Gastroesophageal sphincter (tissue), 4 donors: ENCODE measurements at regions not wholly inside any gene's neighbourhood (a gene's known extent, or its start where the extent isn't known, plus 50 kb on each side); places are given as distances from the start of the nearest gene placed in this dataset.

Experiments used
- ATAC-seq: fragments of 150-250 bp; one replicate; pipeline ENCODE4 v1.9.1; 2016; ENCODE audit warnings: mild to moderate bottlenecking, moderate library complexity
- H3K27ac ChIP-seq, 4 donors: fragments of 200-600 bp; sonication (generic) in 3 of 4; 1 replicate in 3 of 4; 2 replicates in 1 of 4; pipeline ENCODE4 v1.5.1; 2016 to 2019
- H3K27me3 ChIP-seq: fragments of 200-600 bp; sonication (generic); one replicate; pipeline ENCODE4 v1.5.1; 2019
- H3K36me3 ChIP-seq, 2 donors: fragments of 200-600 bp; sonication (generic); one replicate each; pipeline ENCODE4 v1.5.1; 2019; ENCODE audit warnings: control low read depth in 1 of 2
- H3K4me1 ChIP-seq, 3 donors: fragments of 200-600 bp; sonication (generic); 1 replicate in 2 of 3; 2 replicates in 1 of 3; pipeline ENCODE4 v1.5.1; 2016 to 2019; ENCODE audit warnings: control low read depth in 2 of 3
- H3K4me3 ChIP-seq, 2 donors: fragments of 200-600 bp; sonication (generic); one replicate each; pipeline ENCODE4 v1.5.1; 2019; ENCODE audit warnings: mild to moderate bottlenecking in 1 of 2, moderate library complexity in 1 of 2
- H3K9me3 ChIP-seq, 3 donors: fragments of 200-600 bp; sonication (generic); one replicate each; pipeline ENCODE4 v1.5.1; 2017 to 2019; ENCODE audit warnings: control low read depth in 2 of 3
- EP300 ChIP-seq: sonication (generic); formaldehyde crosslinking; IDR thresholded peaks from one replicate; pipeline ENCODE4 v1.6.1; 2017; ENCODE audit warnings: antibody characterized with exemption, mild to moderate bottlenecking
- POLR2A ChIP-seq, 2 donors: fragments of 450-650 bp; IDR thresholded peaks; one replicate each; pipeline ENCODE4 v1.6.1; 2017; ENCODE audit warnings: antibody characterized with exemption in 2 of 2, mild to moderate bottlenecking in 2 of 2, moderate library complexity in 1 of 2
- POLR2AphosphoS5 ChIP-seq: sonication (generic); formaldehyde crosslinking; IDR thresholded peaks from one replicate; pipeline ENCODE4 v1.6.1; 2017; ENCODE audit warnings: antibody characterized with exemption
- WGBS, 2 donors: methylation state at CpG; one replicate each; pipeline ENCODE4 v1.1.5; 2018; ENCODE audit warnings: low coverage in 1 of 2; 5-methylcytosine and 5-hydroxymethylcytosine counted together
- TF ChIP-seq, protein P1 (sequence below), 4 experiments: fragments of 200-600 bp in 2 of 4; fragments of 450-650 bp in 2 of 4; sonication (generic) in 1 of 4; IDR thresholded peaks; one replicate each; pipeline ENCODE4 v1.5.1; 2017 to 2019; ENCODE audit warnings: antibody characterized with exemption in 4 of 4, mild to moderate bottlenecking in 2 of 4, moderate library complexity in 2 of 4

DNA sequence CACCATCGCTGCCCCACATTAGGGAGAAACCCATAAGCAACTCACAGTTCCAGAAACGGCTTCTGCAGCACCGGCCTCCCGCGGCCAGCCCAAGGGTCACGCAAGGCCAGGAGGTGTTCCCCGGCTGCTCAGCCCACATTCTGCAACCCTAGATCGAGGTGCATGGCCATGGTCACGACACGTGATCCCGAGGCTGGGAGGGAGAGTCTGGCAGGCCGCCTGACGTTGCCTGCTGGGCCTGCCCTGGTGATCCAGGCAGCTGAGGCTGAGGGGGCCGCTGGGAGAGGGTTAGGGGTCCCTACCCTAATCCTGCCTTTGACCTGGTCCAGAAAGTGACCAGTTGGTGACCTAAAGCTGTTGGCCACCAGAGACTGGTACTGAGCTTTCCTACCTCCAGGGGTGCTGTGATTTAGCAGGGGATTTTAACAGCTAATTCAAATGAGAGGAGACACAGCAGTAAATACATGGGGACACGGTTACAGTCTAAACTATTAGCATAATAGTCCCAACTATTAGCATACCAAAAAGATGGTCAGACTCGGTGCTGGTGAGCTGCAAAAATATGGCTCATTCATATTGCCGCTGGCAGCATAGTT, 97.4 kb upstream of the CIBAR2 start:
- 42 to 69% methylated on average over 2 to 3 of the region's 17 CpGs for WGBS, 2 donors

DNA sequence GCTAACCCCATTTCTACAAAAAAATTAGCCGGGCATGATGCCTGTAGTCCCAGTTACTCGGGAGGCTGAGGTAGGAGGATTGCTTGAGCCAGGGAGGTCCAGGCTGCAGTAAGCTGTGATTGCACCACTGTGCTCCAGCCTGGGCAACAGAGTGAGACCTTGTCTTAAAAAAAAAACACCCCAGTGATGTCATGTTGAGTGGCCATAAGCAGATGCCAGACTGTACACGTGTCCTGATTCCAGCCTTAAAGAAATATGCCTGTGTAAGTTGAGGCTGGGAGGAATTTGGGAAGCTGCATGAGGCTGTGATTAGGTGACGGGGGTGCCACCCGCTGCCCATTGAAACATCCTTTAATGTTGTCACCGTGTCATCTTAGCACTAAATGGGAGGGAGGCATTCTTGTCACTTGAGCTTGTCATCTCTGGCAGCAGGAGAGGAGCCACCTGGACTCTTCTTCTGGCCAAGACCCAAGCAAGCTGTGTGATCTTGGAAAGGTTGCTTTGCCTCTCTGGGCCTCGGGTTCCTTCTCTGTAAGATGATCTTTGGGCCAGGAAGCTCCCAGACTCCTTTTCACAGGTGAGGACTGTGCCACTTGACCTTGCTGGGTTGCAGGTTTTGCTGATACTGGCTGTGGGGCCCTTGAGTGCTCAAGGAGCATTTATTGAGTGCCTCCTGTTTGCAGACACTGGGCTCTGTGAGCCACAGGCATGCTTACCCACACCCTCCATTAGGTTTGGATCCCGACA, 98.3 kb upstream of the CIBAR2 start:
- Histone ChIP-seq H3K27ac (peak overlapping the region in 2 of 4 donors; percentile 20 to 28), H3K4me3 (no peak overlapping the region), H3K4me1 (peaks cover 7 to 93% (median 30%) of the 10 kb centered on the region in 3 donors), H3K9me3 (no peaks in the 10 kb centered on the region), H3K36me3 (no peaks in the 10 kb centered on the region), H3K27me3 (no peaks in the 10 kb centered on the region)
- ATAC-seq = no peak
- TF ChIP-seq EP300 (no peak), POLR2A (IDR thresholded peaks at IDR 0.05) (no peak), POLR2AphosphoS5 (no peak)
- TF ChIP-seq, protein P1, sequence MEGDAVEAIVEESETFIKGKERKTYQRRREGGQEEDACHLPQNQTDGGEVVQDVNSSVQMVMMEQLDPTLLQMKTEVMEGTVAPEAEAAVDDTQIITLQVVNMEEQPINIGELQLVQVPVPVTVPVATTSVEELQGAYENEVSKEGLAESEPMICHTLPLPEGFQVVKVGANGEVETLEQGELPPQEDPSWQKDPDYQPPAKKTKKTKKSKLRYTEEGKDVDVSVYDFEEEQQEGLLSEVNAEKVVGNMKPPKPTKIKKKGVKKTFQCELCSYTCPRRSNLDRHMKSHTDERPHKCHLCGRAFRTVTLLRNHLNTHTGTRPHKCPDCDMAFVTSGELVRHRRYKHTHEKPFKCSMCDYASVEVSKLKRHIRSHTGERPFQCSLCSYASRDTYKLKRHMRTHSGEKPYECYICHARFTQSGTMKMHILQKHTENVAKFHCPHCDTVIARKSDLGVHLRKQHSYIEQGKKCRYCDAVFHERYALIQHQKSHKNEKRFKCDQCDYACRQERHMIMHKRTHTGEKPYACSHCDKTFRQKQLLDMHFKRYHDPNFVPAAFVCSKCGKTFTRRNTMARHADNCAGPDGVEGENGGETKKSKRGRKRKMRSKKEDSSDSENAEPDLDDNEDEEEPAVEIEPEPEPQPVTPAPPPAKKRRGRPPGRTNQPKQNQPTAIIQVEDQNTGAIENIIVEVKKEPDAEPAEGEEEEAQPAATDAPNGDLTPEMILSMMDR (IDR thresholded peaks at IDR 0.05) = no peak
- WGBS, 2 donors = 80 to 100% methylated on average over 1 to 4 of the region's 8 CpGs

More for the DNA sequence above, 97.4 kb upstream of the CIBAR2 start:
- no peak for ATAC-seq
- TF ChIP-seq POLR2AphosphoS5 = no peak
- TF ChIP-seq, protein P1 (IDR thresholded peaks at IDR 0.05) = no peak
- TF ChIP-seq EP300 = no peak
- TF ChIP-seq POLR2A (IDR thresholded peaks at IDR 0.05) = no peak
- H3K9me3 ChIP-seq = no peaks in the 10 kb centered on the region
- H3K27ac ChIP-seq = peak overlapping the region in 1 of 4 donors; percentile 20
- H3K4me1 ChIP-seq = peaks cover 7 to 100% (median 31%) of the 10 kb centered on the region in 3 donors
- no peak overlapping the region for H3K4me3 ChIP-seq
- no peaks in the 10 kb centered on the region for H3K36me3 ChIP-seq
- no peaks in the 10 kb centered on the region for H3K27me3 ChIP-seq

DNA sequence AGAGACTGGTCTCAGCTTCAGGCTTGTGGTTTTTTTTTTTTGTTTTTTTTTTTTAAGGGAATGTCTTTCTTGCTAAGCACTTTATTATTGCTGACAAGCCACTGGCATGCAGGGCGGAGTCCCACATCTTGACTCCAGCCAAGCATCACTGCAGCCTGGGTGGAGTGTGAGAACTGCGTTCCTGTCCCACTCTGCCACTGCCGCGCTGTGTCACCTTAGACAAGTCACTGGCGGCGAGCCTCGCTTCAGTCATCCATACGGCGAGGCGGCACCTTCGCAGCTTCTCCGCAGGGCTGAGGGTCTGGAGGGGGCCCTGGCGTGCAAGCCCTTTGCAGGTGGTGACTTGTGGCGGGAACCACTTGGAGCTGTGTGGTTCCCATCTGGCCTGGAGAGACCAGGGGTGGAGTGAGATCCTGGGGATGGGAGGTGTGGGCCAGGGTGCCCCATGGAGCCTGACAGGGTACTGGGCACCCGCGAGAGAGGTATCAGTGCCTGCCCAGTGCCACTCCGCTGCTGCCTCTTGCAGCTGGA, 99.1 kb upstream of the CIBAR2 start:
- peak overlapping the region in 1 of 4 donors; percentile 52 for H3K27ac ChIP-seq
- no peaks in the 10 kb centered on the region for H3K27me3 ChIP-seq
- no peak for TF ChIP-seq POLR2AphosphoS5
- TF ChIP-seq POLR2A (IDR thresholded peaks at IDR 0.05) = no peak
- no peak for TF ChIP-seq EP300
- TF ChIP-seq, protein P1 (IDR thresholded peaks at IDR 0.05) = no peak
- no CpG with 5 or more reads among the region's 17 CpGs for WGBS, 2 donors
- no peaks in the 10 kb centered on the region for H3K36me3 ChIP-seq
- H3K4me3 ChIP-seq = no peak overlapping the region
- H3K4me1 ChIP-seq = peaks cover 2 to 86% (median 23%) of the 10 kb centered on the region in 3 donors
- no peaks in the 10 kb centered on the region for H3K9me3 ChIP-seq
- ATAC-seq = no peak

DNA sequence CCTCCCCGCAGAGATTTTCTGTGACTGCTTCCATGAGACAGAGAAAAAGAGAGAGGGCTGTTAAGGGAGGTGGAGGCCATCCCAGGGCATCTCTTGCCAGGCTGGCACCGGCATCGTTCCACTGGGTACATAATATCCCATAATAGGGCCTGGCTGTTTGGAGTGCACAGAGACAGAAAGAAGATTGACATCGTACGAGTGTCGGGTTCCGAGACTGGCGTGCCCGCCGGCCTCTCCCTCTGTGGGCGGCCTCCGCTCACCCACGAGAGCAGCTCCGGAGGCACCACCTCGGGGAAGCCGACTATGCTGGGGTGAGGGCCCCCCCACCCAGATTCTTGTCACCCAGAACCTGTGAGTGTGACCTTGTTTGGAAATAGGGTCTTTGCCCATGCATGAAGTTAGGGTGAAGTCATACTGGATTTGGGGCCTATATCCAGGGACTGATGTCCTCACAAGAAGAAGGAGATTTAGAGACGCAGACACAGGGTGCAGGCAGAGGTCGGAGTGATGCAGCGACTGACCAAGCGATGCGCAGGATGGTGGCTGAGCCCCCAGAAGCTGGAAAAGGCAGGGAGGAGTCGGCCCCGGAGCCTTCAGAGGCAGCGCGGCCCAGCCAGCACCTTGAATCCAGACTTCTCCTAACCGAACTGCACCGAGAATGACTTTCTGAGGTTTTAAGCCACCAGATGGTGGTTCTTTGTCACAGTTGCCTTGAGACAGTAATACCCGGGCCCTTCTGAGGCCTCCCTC, 101.8 kb upstream of the CIBAR2 start:
- H3K4me3 ChIP-seq = no peak overlapping the region
- H3K36me3 ChIP-seq = no peaks in the 10 kb centered on the region
- TF ChIP-seq POLR2AphosphoS5 (no peak), POLR2A (IDR thresholded peaks at IDR 0.05) (no peak), EP300 (no peak)
- TF ChIP-seq, protein P1 (IDR thresholded peaks at IDR 0.05) = no peak
- H3K9me3 ChIP-seq = no peaks in the 10 kb centered on the region
- H3K27me3 ChIP-seq = no peaks in the 10 kb centered on the region
- peaks cover 0 to 62% (median 10%) of the 10 kb centered on the region in 3 donors for H3K4me1 ChIP-seq
- WGBS, 2 donors = 89 to 95% methylated on average over 7 to 15 of the region's 28 CpGs
- no peak for ATAC-seq
- H3K27ac ChIP-seq = peak overlapping the region in 3 of 4 donors; percentile 40 to 61 (median 52)
